Dendritic cell treated with granulocyte-macrophage colony-stimulating factor and Interleukin-4, amounts not matched to agents 40 ng/mL and 50 ng/mL, for 4 days (primary cell): ENCODE measurements at regions not wholly inside any gene's neighbourhood (a gene's known extent, or its start where the extent isn't known, plus 50 kb on each side); places are given as distances from the start of the nearest gene placed in this dataset.

Experiments
- H3K27ac Mint-ChIP-seq: one replicate; pipeline ENCODE4 v1.8.0; 2022; ENCODE audit warnings: mild to moderate bottlenecking, mixed read lengths
- H3K27me3 Mint-ChIP-seq: one replicate; pipeline ENCODE4 v1.8.0; 2022; ENCODE audit warnings: mild to moderate bottlenecking, mixed read lengths
- H3K36me3 Mint-ChIP-seq: one replicate; pipeline ENCODE4 v1.8.0; 2022; ENCODE audit warnings: low read depth, mixed read lengths
- H3K4me1 Mint-ChIP-seq: one replicate; pipeline ENCODE4 v1.8.0; 2022; ENCODE audit warnings: low read depth, mixed read lengths
- H3K4me3 Mint-ChIP-seq: one replicate; pipeline ENCODE4 v1.8.0; 2022; ENCODE audit warnings: mild to moderate bottlenecking, moderate library complexity, mixed read lengths
- H3K9me3 Mint-ChIP-seq: one replicate; pipeline ENCODE4 v1.8.0; 2022; ENCODE audit warnings: mixed read lengths
- intact Hi-C: fragments of 100-400 bp; cut with micrococcal nuclease; formaldehyde crosslinking; loops from one replicate; pipeline ENCODE4 v1.15.0; 2022

DNA sequence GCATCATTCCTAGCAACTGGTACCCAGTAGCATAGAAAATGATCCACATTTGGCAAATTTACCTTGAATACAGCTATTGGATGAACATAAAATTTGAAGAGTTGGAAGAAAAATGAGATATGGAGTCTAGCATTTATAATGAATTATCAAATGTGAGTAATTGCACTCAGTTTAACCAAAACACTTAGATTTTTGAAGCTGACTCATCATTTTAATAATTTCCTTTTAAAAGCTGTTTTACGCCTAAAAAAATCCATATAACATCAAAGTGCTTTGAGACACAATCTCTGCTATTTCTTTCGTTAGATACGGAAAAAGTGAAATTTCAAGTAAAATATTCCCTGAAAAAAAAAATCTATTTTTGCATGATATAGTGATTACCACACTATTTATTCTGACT, 767.4 kb downstream of the ROBO2 start:
- intact Hi-C loops, result no loop called here
- no peak overlapping the region for H3K4me3 Mint-ChIP-seq
- no peaks in the 10 kb centered on the region for H3K36me3 Mint-ChIP-seq
- H3K4me1 Mint-ChIP-seq, result no peaks in the 10 kb centered on the region
- no peaks in the 10 kb centered on the region for H3K9me3 Mint-ChIP-seq
- no peak overlapping the region for H3K27ac Mint-ChIP-seq
- no peaks in the 10 kb centered on the region for H3K27me3 Mint-ChIP-seq

GRCh38 chr3:77814845-77815244, 774.9 kb downstream of the ROBO2 start:
- Mint-ChIP-seq H3K27ac (no peak overlapping the region), H3K36me3 (no peaks in the 10 kb centered on the region), H3K4me3 (no peak overlapping the region), H3K9me3 (no peaks in the 10 kb centered on the region), H3K4me1 (no peaks in the 10 kb centered on the region), H3K27me3 (no peaks in the 10 kb centered on the region)
- intact Hi-C loops, result no loop called here

GRCh38 chr3:77815467-77815866, 775.6 kb downstream of the ROBO2 start:
- no peak overlapping the region for H3K27ac Mint-ChIP-seq
- intact Hi-C loops, result no loop called here

GRCh38 chr3:77816366-77816765, 776.5 kb downstream of the ROBO2 start:
- intact Hi-C loops, result no loop called here
- Mint-ChIP-seq H3K27ac (no peak overlapping the region), H3K4me1 (no peaks in the 10 kb centered on the region), H3K9me3 (no peaks in the 10 kb centered on the region), H3K4me3 (no peak overlapping the region), H3K27me3 (no peaks in the 10 kb centered on the region), H3K36me3 (no peaks in the 10 kb centered on the region)

More at GRCh38 chr3:77815467-77815866, 775.6 kb downstream of the ROBO2 start:
- no peaks in the 10 kb centered on the region for H3K4me1 Mint-ChIP-seq
- no peaks in the 10 kb centered on the region for H3K36me3 Mint-ChIP-seq
- H3K27me3 Mint-ChIP-seq, result no peaks in the 10 kb centered on the region
- no peaks in the 10 kb centered on the region for H3K9me3 Mint-ChIP-seq
- H3K4me3 Mint-ChIP-seq, result no peak overlapping the region

DNA sequence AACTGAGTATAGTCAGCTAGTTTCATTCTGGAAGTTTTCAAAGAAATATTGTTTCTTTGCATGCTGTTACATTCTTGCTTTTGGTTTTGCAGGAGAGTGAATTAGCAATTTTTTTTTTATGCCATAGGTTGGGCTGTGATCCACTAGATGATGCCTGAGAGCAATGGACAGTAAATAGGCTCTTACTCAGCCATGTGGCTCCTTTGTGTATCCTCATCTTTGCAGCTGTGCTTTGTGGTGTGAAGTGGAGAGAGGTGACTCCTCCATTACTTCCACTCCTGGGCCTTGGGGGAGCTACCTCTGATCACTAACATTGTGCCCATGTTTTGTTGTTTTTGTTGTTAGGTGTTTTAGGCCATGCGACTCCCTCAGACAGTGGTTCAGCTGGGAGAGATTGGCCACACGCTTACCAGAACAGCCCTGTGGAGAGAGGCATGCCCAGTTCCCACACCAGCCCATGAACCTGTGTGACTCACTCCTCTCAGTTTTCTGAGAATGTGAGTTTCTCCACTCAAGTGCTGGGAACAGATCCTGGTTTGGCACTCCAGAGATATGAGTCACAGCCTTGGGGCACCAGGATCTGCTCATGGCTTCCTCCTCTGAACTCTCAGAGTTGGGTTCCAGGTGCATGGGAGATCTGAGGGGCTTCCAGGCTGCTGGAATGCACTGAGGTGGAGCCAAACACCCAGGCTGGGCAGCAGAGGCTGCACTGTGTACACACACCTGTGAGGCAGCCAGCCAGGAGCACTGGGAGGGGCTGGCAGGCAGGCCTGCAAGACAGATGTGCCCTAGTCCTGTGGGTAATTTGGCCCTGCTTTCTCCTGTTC, 785.3 kb downstream of the ROBO2 start:
- Mint-ChIP-seq H3K4me1 (no peaks in the 10 kb centered on the region), H3K36me3 (no peaks in the 10 kb centered on the region), H3K27me3 (no peaks in the 10 kb centered on the region), H3K27ac (no peak overlapping the region), H3K9me3 (peaks cover 17% of the 10 kb centered on the region), H3K4me3 (no peak overlapping the region)
- intact Hi-C loops, result no loop called here

- Mint-ChIP-seq H3K4me1 (no peaks in the 10 kb centered on the region), H3K27ac (no peak overlapping the region), H3K27me3 (no peaks in the 10 kb centered on the region), H3K4me3 (no peak overlapping the region), H3K36me3 (no peaks in the 10 kb centered on the region), H3K9me3 (peaks cover 7% of the 10 kb centered on the region)
- intact Hi-C loops, result no loop called here
Measured at GRCh38 chr3:77835921-77836320, 796.0 kb downstream of the ROBO2 start.

GRCh38 chr3:77837456-77838025, 797.6 kb downstream of the ROBO2 start:
- no peaks in the 10 kb centered on the region for H3K27me3 Mint-ChIP-seq
- no peaks in the 10 kb centered on the region for H3K36me3 Mint-ChIP-seq
- intact Hi-C loops, result no loop called here
- no peak overlapping the region for H3K27ac Mint-ChIP-seq
- H3K9me3 Mint-ChIP-seq, result peaks cover 23% of the 10 kb centered on the region
- H3K4me1 Mint-ChIP-seq, result no peaks in the 10 kb centered on the region
- no peak overlapping the region for H3K4me3 Mint-ChIP-seq

GRCh38 chr3:77859156-77859555, 819.3 kb downstream of the ROBO2 start:
- H3K4me3 Mint-ChIP-seq, result no peak overlapping the region
- intact Hi-C loops, result no loop called here
- H3K27me3 Mint-ChIP-seq, result no peaks in the 10 kb centered on the region
- H3K4me1 Mint-ChIP-seq, result no peaks in the 10 kb centered on the region
- no peak overlapping the region for H3K27ac Mint-ChIP-seq
- peaks cover 8% of the 10 kb centered on the region for H3K9me3 Mint-ChIP-seq
- no peaks in the 10 kb centered on the region for H3K36me3 Mint-ChIP-seq

DNA sequence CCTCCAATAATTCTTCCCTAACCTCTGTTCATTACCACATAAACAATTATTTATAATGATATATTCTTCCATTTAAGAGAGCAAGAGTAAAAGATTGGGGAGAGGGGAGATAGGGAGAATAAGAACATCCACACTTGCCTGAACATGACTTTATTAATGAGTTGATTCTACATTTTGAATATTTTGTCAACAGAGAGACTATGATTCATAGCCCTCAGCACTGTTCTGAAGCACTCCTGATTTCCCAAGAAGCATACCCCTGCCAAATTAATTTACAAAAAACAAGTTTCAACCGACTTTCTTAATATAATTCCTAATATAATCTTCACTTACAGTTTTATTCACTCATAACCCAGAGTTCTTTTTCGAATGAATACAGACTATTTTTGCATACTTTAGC, 828.8 kb downstream of the ROBO2 start:
- intact Hi-C loops, result no loop called here

DNA sequence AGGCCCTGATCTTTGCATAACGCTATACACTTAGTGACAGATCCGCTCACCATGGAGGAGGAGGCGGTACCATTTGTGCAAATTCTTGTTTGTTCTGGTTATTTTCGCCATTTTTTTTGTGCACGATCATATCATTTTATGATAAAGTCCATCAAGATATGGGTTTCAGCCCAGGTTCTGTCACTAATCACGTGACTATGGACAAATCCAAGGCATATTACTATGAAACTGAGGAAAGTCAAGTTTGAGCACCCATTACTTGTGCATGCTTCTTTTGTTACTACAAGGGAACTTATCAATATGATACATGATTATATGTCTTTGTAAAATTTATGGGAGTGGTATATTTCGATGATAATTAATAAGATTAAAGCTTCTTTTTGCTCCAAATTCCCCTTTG, 829.5 kb downstream of the ROBO2 start:
- Mint-ChIP-seq H3K4me1 (no peaks in the 10 kb centered on the region), H3K4me3 (no peak overlapping the region), H3K9me3 (peaks cover 8% of the 10 kb centered on the region), H3K36me3 (no peaks in the 10 kb centered on the region), H3K27me3 (no peaks in the 10 kb centered on the region), H3K27ac (no peak overlapping the region)
- intact Hi-C loops, result no loop called here

More for the DNA sequence above, 828.8 kb downstream of the ROBO2 start:
- Mint-ChIP-seq H3K9me3 (peaks cover 8% of the 10 kb centered on the region), H3K27me3 (no peaks in the 10 kb centered on the region), H3K4me3 (no peak overlapping the region), H3K4me1 (no peaks in the 10 kb centered on the region), H3K36me3 (no peaks in the 10 kb centered on the region), H3K27ac (no peak overlapping the region)

DNA sequence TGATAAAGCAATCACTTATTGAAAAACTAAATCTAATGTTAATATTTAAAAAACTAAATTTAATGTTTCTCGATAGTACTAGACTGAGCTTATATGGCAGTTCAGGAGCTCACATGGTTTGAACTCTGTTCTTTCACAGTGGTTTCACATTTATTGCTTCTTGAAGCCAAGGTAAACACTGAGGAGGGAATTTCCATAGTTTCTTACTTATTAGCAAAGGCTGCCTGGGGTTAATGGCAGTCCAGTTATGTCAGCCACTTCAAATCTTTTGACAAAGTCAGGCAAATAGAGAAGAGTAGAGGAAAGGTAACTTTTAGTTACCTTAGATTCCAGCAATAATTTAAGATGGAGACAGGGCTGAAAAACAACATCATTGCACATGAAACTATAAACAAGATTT, 831.5 kb downstream of the ROBO2 start:
- Mint-ChIP-seq H3K4me3 (no peak overlapping the region), H3K27ac (no peak overlapping the region), H3K4me1 (no peaks in the 10 kb centered on the region), H3K27me3 (no peaks in the 10 kb centered on the region), H3K9me3 (peaks cover 13% of the 10 kb centered on the region), H3K36me3 (no peaks in the 10 kb centered on the region)
- intact Hi-C loops, result no loop called here

DNA sequence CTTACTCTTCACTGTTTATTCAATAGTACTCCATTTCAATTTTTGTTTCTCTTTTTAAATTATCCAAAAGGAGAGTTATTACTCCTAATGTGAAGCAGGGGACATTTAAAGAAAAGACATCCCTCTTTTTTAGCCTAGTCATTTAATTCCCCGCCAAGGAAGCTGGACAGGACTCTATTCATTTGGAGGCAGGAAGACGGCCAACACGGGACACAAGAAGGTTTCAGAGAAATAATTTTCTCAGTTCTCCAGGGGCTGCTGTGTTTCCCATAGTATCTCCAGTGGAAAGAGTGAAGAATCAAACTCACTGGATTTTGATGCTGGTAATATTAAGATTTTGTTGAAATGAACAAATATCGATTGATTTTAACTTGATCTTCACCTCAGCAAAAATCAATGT, 833.7 kb downstream of the ROBO2 start:
- H3K4me1 Mint-ChIP-seq, result no peaks in the 10 kb centered on the region
- peaks cover 9% of the 10 kb centered on the region for H3K9me3 Mint-ChIP-seq
- H3K4me3 Mint-ChIP-seq, result no peak overlapping the region
- no peaks in the 10 kb centered on the region for H3K27me3 Mint-ChIP-seq
- no peaks in the 10 kb centered on the region for H3K36me3 Mint-ChIP-seq
- no peak overlapping the region for H3K27ac Mint-ChIP-seq
- intact Hi-C loops, result no loop called here

GRCh38 chr3:77885381-77885780, 845.5 kb downstream of the ROBO2 start:
- H3K9me3 Mint-ChIP-seq, result no peaks in the 10 kb centered on the region
- H3K4me1 Mint-ChIP-seq, result no peaks in the 10 kb centered on the region
- no peaks in the 10 kb centered on the region for H3K36me3 Mint-ChIP-seq
- H3K27ac Mint-ChIP-seq, result no peak overlapping the region
- H3K4me3 Mint-ChIP-seq, result no peak overlapping the region
- no peaks in the 10 kb centered on the region for H3K27me3 Mint-ChIP-seq
- intact Hi-C loops, result no loop called here

GRCh38 chr3:77887611-77888010, 847.7 kb downstream of the ROBO2 start:
- Mint-ChIP-seq H3K9me3 (no peaks in the 10 kb centered on the region), H3K4me1 (no peaks in the 10 kb centered on the region), H3K36me3 (no peaks in the 10 kb centered on the region), H3K27ac (no peak overlapping the region), H3K4me3 (no peak overlapping the region), H3K27me3 (no peaks in the 10 kb centered on the region)
- intact Hi-C loops, result no loop called here

GRCh38 chr3:77889616-77890015, 849.7 kb downstream of the ROBO2 start:
- Mint-ChIP-seq H3K36me3 (no peaks in the 10 kb centered on the region), H3K27ac (no peak overlapping the region), H3K9me3 (no peaks in the 10 kb centered on the region), H3K27me3 (no peaks in the 10 kb centered on the region), H3K4me3 (no peak overlapping the region), H3K4me1 (no peaks in the 10 kb centered on the region)
- intact Hi-C loops, result no loop called here
